A673 (cell line): ENCODE measurements at regions not wholly inside any gene's neighbourhood (a gene's known extent, or its start where the extent isn't known, plus 50 kb on each side); places are given as distances from the start of the nearest gene placed in this dataset.

Experiments used
- CTCF ChIP-seq: fragments of 300-800, 200-600 bp; sonication (generic); conservative IDR thresholded peaks from 2 replicates; pipeline ENCODE4 v1.5.1; 2017; ENCODE audit warnings: low read depth, mild to moderate bottlenecking, antibody characterized with exemption, low read length, moderate library complexity, mixed read lengths
- EZH2 ChIP-seq: fragments of 200-600 bp; sonication (generic); IDR thresholded peaks from 2 replicates; pipeline ENCODE4 v1.6.1; 2017; ENCODE audit warnings: borderline replicate concordance, low read depth, mild to moderate bottlenecking, mixed read lengths, antibody characterized with exemption, low read length; ENCODE audit not compliant: poor library complexity, severe bottlenecking

- TF ChIP-seq CTCF (no peak), EZH2 (no peak)
These were observed 235.5 kb downstream of the SAMD5 start for GRCh38 chr6:147744012-147744411.
